ENCODE measurements at regions not wholly inside any gene's neighbourhood (a gene's known extent, or its start where the extent isn't known, plus 50 kb on each side); places are given as distances from the start of the nearest gene placed in this dataset.
"Not testable (repeated sequence)": the region's sequence is repeated elsewhere in the genome, so short reads cannot be mapped to it uniquely, and the experiment has no call there.

- DNase-seq (ENCODE audit: low read depth in 3 of 3, low spot score in 1 of 3) = not testable (repeated sequence)
Measured at GRCh38 chr4:9110700-9111099, 59.5 kb upstream of the FAM90A26 start.

GRCh38 chr4:9103148-9103524, 67.1 kb upstream of the FAM90A26 start:
- not testable (repeated sequence) for DNase-seq (ENCODE audit: low read depth in 3 of 3, low spot score in 1 of 3)

GRCh38 chr4:9102471-9103147, 67.6 kb upstream of the FAM90A26 start:
- not testable (repeated sequence) for DNase-seq (ENCODE audit: low read depth in 3 of 3, low spot score in 1 of 3)

GRCh38 chr4:9096330-9096729, 73.9 kb upstream of the FAM90A26 start:
- not testable (repeated sequence) for DNase-seq (ENCODE audit: low read depth in 3 of 3, low spot score in 1 of 3)

- DNase-seq (ENCODE audit: low read depth in 3 of 3, low spot score in 1 of 3) = not testable (repeated sequence)
Measured at GRCh38 chr4:9078796-9079195, 91.4 kb upstream of the FAM90A26 start.

- not testable (repeated sequence) for DNase-seq (ENCODE audit: low read depth in 3 of 3, low spot score in 1 of 3)
Measured at GRCh38 chr4:9076974-9077373, 93.2 kb upstream of the FAM90A26 start.

GRCh38 chr4:9076486-9076885, 93.7 kb upstream of the FAM90A26 start:
- not testable (repeated sequence) for DNase-seq (ENCODE audit: low read depth in 3 of 3, low spot score in 1 of 3)

GRCh38 chr4:9073371-9073770, 96.8 kb upstream of the FAM90A26 start:
- DNase-seq (ENCODE audit: low read depth in 3 of 3, low spot score in 1 of 3) = not testable (repeated sequence)

GRCh38 chr4:9072521-9073220, 97.5 kb upstream of the FAM90A26 start:
- not testable (repeated sequence) for DNase-seq (ENCODE audit: low read depth in 3 of 3, low spot score in 1 of 3)

- DNase-seq (ENCODE audit: low read depth in 3 of 3, low spot score in 1 of 3) = not testable (repeated sequence)
Measured at GRCh38 chr4:9067923-9068322, 102.3 kb upstream of the FAM90A26 start.

GRCh38 chr4:9063612-9064011, 106.6 kb upstream of the FAM90A26 start:
- not testable (repeated sequence) for DNase-seq (ENCODE audit: low read depth in 3 of 3, low spot score in 1 of 3)

- not testable (repeated sequence) for DNase-seq (ENCODE audit: low read depth in 3 of 3, low spot score in 1 of 3)
Measured at GRCh38 chr4:9024866-9025265, 145.3 kb upstream of the FAM90A26 start.

- not testable (repeated sequence) for DNase-seq (ENCODE audit: low read depth in 3 of 3, low spot score in 1 of 3)
Measured at GRCh38 chr4:9009792-9010191, 138.2 kb upstream of the HMX1 start.

GRCh38 chr4:9008407-9008806, 136.8 kb upstream of the HMX1 start:
- not testable (repeated sequence) for DNase-seq (ENCODE audit: low read depth in 3 of 3, low spot score in 1 of 3)

- DNase-seq (ENCODE audit: low read depth in 3 of 3, low spot score in 1 of 3) = not testable (repeated sequence)
Measured at GRCh38 chr4:9001153-9001552, 129.5 kb upstream of the HMX1 start.

GRCh38 chr4:9000505-9001001, 128.9 kb upstream of the HMX1 start:
- peak in 2 of 3 donors; percentile 2 to 35 for DNase-seq (ENCODE audit: low read depth in 3 of 3, low spot score in 1 of 3)

- not testable (repeated sequence) for DNase-seq (ENCODE audit: low read depth in 3 of 3, low spot score in 1 of 3)
Measured at GRCh38 chr4:8992981-8993380, 121.3 kb upstream of the HMX1 start.

GRCh38 chr4:8991449-8991848, 119.8 kb upstream of the HMX1 start:
- DNase-seq (ENCODE audit: low read depth in 3 of 3, low spot score in 1 of 3) = not testable (repeated sequence)

- not testable (repeated sequence) for DNase-seq (ENCODE audit: low read depth in 3 of 3, low spot score in 1 of 3)
Measured at GRCh38 chr4:8990341-8990740, 118.7 kb upstream of the HMX1 start.

- not testable (repeated sequence) for DNase-seq (ENCODE audit: low read depth in 3 of 3, low spot score in 1 of 3)
Measured at GRCh38 chr4:8985786-8986185, 114.1 kb upstream of the HMX1 start.

GRCh38 chr4:8984641-8985040, 113.0 kb upstream of the HMX1 start:
- not testable (repeated sequence) for DNase-seq (ENCODE audit: low read depth in 3 of 3, low spot score in 1 of 3)

- not testable (repeated sequence) for DNase-seq (ENCODE audit: low read depth in 3 of 3, low spot score in 1 of 3)
Measured at GRCh38 chr4:8983921-8984320, 112.3 kb upstream of the HMX1 start.
